ENCODE measurements at regions not wholly inside any gene's neighbourhood (a gene's known extent, or its start where the extent isn't known, plus 50 kb on each side); places are given as distances from the start of the nearest gene placed in this dataset.

GRCh38 chr15:62809115-62809967 lies 233.2 kb upstream of the TPM1 start:
- Histone ChIP-seq H3K9ac (no peak overlapping the region), H3K9me3 (no peaks in the 10 kb centered on the region), H3K27ac (no peak overlapping the region), H4K20me1 (no peaks in the 10 kb centered on the region), H3K4me1 (no peaks in the 10 kb centered on the region), H3K27me3 (no peaks in the 10 kb centered on the region), H3K4me2 (no peak overlapping the region), H3K4me3 (no peak overlapping the region), H3K36me3 (no peaks in the 10 kb centered on the region)
- TF ChIP-seq Cebpa-rat (IDR thresholded peaks at IDR 0.05) = no peak

- Histone ChIP-seq H3K27ac (no peak overlapping the region), H4K20me1 (no peaks in the 10 kb centered on the region), H3K4me2 (no peak overlapping the region), H3K27me3 (no peaks in the 10 kb centered on the region), H3K4me3 (no peak overlapping the region), H3K36me3 (no peaks in the 10 kb centered on the region), H3K9me3 (no peaks in the 10 kb centered on the region), H3K9ac (no peak overlapping the region), H3K4me1 (no peaks in the 10 kb centered on the region)
- no peak for TF ChIP-seq Cebpa-rat (IDR thresholded peaks at IDR 0.05)
Observed at GRCh38 chr15:62809968-62810260, 232.6 kb upstream of the TPM1 start.

GRCh38 chr15:62812515-62812835 lies 230.1 kb upstream of the TPM1 start:
- Histone ChIP-seq H3K9me3 (no peaks in the 10 kb centered on the region), H3K4me2 (no peak overlapping the region), H3K27me3 (no peaks in the 10 kb centered on the region), H3K27ac (no peak overlapping the region), H3K4me1 (no peaks in the 10 kb centered on the region), H3K9ac (no peak overlapping the region), H4K20me1 (no peaks in the 10 kb centered on the region), H3K36me3 (no peaks in the 10 kb centered on the region), H3K4me3 (no peak overlapping the region)
- TF ChIP-seq Cebpa-rat (IDR thresholded peaks at IDR 0.05) = no peak

GRCh38 chr15:62816342-62817069 lies 226.0 kb upstream of the TPM1 start:
- H3K4me1 ChIP-seq = no peaks in the 10 kb centered on the region
- H3K27ac ChIP-seq = no peak overlapping the region
- H3K4me3 ChIP-seq = no peak overlapping the region
- no peaks in the 10 kb centered on the region for H3K36me3 ChIP-seq
- H3K9ac ChIP-seq = no peak overlapping the region
- TF ChIP-seq Cebpa-rat (IDR thresholded peaks at IDR 0.05) = no peak
- H3K4me2 ChIP-seq = no peak overlapping the region
- no peaks in the 10 kb centered on the region for H3K27me3 ChIP-seq
- H4K20me1 ChIP-seq = no peaks in the 10 kb centered on the region
- no peaks in the 10 kb centered on the region for H3K9me3 ChIP-seq

GRCh38 chr15:62818691-62819090 lies 223.9 kb upstream of the TPM1 start:
- H3K9ac ChIP-seq = no peak overlapping the region
- no peaks in the 10 kb centered on the region for H3K4me1 ChIP-seq
- no peaks in the 10 kb centered on the region for H3K9me3 ChIP-seq
- no peaks in the 10 kb centered on the region for H3K27me3 ChIP-seq
- H4K20me1 ChIP-seq = no peaks in the 10 kb centered on the region
- H3K4me3 ChIP-seq = no peak overlapping the region
- no peak overlapping the region for H3K4me2 ChIP-seq
- H3K36me3 ChIP-seq = no peaks in the 10 kb centered on the region
- no peak for TF ChIP-seq Cebpa-rat (IDR thresholded peaks at IDR 0.05)
- no peak overlapping the region for H3K27ac ChIP-seq

GRCh38 chr15:62821384-62822131 lies 221.0 kb upstream of the TPM1 start:
- no peaks in the 10 kb centered on the region for H3K36me3 ChIP-seq
- no peak overlapping the region for H3K27ac ChIP-seq
- no peak overlapping the region for H3K4me3 ChIP-seq
- H3K27me3 ChIP-seq = no peaks in the 10 kb centered on the region
- H4K20me1 ChIP-seq = no peaks in the 10 kb centered on the region
- H3K4me1 ChIP-seq = no peaks in the 10 kb centered on the region
- TF ChIP-seq Cebpa-rat (IDR thresholded peaks at IDR 0.05) = no peak
- H3K9ac ChIP-seq = no peak overlapping the region
- H3K9me3 ChIP-seq = no peaks in the 10 kb centered on the region
- H3K4me2 ChIP-seq = no peak overlapping the region

GRCh38 chr15:62822228-62822627 lies 220.3 kb upstream of the TPM1 start:
- Histone ChIP-seq H3K36me3 (no peaks in the 10 kb centered on the region), H4K20me1 (no peaks in the 10 kb centered on the region), H3K4me3 (no peak overlapping the region), H3K9ac (no peak overlapping the region), H3K27ac (no peak overlapping the region), H3K4me1 (no peaks in the 10 kb centered on the region), H3K27me3 (no peaks in the 10 kb centered on the region), H3K9me3 (no peaks in the 10 kb centered on the region), H3K4me2 (no peak overlapping the region)
- TF ChIP-seq Cebpa-rat (IDR thresholded peaks at IDR 0.05) = no peak

- H3K9me3 ChIP-seq = no peaks in the 10 kb centered on the region
- no peak overlapping the region for H3K4me2 ChIP-seq
- H3K4me3 ChIP-seq = no peak overlapping the region
- no peak for TF ChIP-seq Cebpa-rat (IDR thresholded peaks at IDR 0.05)
- H3K9ac ChIP-seq = no peak overlapping the region
- H3K27me3 ChIP-seq = no peaks in the 10 kb centered on the region
- H3K36me3 ChIP-seq = no peaks in the 10 kb centered on the region
- no peak overlapping the region for H3K27ac ChIP-seq
- no peaks in the 10 kb centered on the region for H3K4me1 ChIP-seq
- no peaks in the 10 kb centered on the region for H4K20me1 ChIP-seq
Observed at GRCh38 chr15:62823561-62823960, 219.0 kb upstream of the TPM1 start.

GRCh38 chr15:62824111-62825015 lies 218.2 kb upstream of the TPM1 start:
- no peaks in the 10 kb centered on the region for H3K36me3 ChIP-seq
- H3K9ac ChIP-seq = no peak overlapping the region
- no peak overlapping the region for H3K4me3 ChIP-seq
- H3K27ac ChIP-seq = no peak overlapping the region
- no peaks in the 10 kb centered on the region for H3K9me3 ChIP-seq
- H3K4me2 ChIP-seq = no peak overlapping the region
- H3K4me1 ChIP-seq = no peaks in the 10 kb centered on the region
- no peaks in the 10 kb centered on the region for H3K27me3 ChIP-seq
- TF ChIP-seq Cebpa-rat (IDR thresholded peaks at IDR 0.05) = no peak
- no peaks in the 10 kb centered on the region for H4K20me1 ChIP-seq

Measured in BLaER1 (cell line).